ENCODE measurements at regions not wholly inside any gene's neighbourhood (a gene's known extent, or its start where the extent isn't known, plus 50 kb on each side); places are given as distances from the start of the nearest gene placed in this dataset.

DNA sequence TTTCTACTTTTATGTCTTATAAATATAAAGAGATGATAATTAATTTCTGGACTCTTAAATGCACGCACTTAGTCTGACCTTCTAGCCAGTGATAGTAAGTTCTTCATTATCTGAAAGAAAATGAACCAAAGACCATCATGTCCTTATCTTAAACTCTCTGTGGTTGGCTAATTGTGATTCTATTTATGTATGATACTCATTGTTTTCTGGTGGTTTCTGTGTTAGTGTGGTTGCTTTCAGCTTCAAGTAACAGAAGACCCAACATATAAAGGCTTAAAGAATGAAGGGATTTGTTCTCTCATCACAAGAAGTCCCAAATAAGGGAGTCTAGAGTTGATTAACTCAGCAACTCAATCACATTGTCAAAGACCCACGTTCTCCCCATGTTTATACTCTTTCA lies 225.2 kb upstream of the TANK start:
- TF ChIP-seq, protein P1, sequence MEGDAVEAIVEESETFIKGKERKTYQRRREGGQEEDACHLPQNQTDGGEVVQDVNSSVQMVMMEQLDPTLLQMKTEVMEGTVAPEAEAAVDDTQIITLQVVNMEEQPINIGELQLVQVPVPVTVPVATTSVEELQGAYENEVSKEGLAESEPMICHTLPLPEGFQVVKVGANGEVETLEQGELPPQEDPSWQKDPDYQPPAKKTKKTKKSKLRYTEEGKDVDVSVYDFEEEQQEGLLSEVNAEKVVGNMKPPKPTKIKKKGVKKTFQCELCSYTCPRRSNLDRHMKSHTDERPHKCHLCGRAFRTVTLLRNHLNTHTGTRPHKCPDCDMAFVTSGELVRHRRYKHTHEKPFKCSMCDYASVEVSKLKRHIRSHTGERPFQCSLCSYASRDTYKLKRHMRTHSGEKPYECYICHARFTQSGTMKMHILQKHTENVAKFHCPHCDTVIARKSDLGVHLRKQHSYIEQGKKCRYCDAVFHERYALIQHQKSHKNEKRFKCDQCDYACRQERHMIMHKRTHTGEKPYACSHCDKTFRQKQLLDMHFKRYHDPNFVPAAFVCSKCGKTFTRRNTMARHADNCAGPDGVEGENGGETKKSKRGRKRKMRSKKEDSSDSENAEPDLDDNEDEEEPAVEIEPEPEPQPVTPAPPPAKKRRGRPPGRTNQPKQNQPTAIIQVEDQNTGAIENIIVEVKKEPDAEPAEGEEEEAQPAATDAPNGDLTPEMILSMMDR (IDR thresholded peaks at IDR 0.05) = no peak
- Histone ChIP-seq H3K27ac (no peak overlapping the region), H3K4me3 (no peak overlapping the region)
- DNase-seq (ENCODE audit: low spot score) = no peak

DNA sequence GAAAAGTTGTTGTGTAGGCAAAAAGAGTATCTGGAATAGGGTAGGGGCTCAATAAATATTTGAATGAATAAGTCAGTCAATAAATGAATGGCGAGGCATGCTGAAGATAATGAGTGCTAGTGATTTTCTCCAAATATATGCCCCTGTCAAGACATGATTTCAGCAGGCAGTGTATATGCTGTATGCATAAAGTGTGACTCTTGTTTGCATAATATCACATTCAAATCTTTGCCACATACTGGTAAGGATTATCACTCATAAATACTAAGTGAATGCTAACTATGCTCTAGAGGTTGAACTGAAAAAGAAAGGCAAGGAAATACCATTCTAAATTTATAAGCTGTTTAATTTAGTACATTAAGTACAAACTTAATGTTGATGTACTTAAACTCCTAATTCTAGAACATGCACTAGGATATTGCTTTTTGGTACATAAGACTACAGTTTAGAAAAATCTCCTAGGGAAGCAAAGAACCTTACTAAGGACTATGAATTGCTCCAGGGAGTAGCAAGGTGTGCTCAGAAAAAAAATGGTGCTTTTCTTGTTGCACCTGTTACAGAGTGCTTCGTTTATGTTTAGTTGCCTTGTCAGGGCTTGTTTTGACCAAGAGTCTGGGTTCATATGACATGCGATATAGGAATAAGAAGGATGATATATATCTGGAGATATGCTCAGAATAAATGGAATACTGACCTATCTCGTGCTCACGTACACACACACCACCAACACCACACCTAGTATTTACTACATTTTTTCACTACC lies 224.0 kb upstream of the TANK start:
- TF ChIP-seq, protein P1 (IDR thresholded peaks at IDR 0.05) = no peak
- Histone ChIP-seq H3K4me3 (no peak overlapping the region), H3K27ac (no peak overlapping the region)
- no peak for DNase-seq (ENCODE audit: low spot score)

DNA sequence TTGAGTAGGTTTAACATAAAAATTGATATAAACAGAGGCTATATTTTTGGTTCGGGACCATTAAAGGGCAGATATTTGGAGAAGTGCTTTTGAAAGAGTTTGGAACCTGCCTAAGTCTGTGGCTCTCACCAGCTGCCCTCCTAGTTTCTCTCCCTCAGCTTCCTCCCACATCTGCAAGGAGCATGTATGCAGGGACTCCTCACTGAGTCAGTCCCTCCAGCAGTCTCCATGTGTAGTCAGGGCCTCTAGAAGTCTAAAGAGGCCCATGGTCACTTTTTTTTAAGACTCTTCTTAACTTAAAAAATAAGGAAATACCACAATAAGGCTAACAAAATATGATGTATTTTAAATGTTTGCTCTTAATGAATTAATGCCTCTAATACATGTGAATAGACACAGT lies 220.0 kb upstream of the TANK start:
- TF ChIP-seq, protein P1 (IDR thresholded peaks at IDR 0.05) = no peak
- no peak overlapping the region for H3K27ac ChIP-seq
- DNase-seq (ENCODE audit: low spot score) = no peak
- H3K4me3 ChIP-seq = no peak overlapping the region

DNA sequence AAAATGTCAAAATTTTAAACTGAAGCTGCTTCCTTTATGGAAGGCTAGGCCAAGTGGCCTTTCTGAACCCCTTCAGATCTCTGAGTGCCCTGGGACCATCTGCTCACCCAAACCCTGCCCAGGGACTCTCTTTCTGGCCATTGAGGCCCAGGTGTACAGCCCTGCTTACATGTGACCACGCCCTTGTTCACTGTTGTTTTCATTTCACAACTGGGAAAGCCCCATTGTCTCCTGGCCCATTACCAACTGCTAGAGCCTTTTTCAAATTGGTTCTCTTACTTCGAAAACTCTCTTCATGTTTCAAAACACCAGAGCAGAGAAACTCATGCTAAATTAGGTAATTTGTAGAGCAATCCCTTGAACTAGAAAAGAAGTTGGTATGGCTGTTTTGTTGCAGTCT lies 219.5 kb upstream of the TANK start:
- Histone ChIP-seq H3K4me3 (no peak overlapping the region), H3K27ac (no peak overlapping the region)
- TF ChIP-seq, protein P1 (IDR thresholded peaks at IDR 0.05) = no peak
- DNase-seq (ENCODE audit: low spot score) = no peak

DNA sequence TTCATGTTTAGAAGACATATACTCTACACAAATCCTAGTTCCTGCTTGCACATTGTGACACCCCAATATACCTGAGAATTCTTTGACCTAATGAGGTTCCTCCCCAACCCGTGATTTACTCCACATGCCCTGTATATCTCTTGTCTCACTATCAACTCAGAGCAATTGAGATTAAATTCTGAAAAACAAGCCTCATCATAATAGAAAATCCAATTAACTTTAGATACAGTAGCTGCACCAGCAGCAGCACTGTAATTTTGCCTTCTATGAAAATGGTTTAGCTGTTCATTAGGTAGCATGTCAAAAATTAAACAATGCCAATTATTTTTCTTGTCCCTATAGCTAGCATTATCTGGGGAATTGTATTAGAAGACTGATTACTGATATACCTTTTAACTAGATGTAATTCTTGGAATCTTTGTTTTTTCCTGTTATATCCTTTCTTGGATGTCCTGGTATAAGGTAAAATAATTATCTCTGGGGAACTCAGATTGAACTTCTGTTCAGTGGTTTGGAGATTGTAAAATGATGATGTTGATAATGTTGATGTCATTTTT lies 218.9 kb upstream of the TANK start:
- TF ChIP-seq, protein P1 (IDR thresholded peaks at IDR 0.05) = no peak
- DNase-seq (ENCODE audit: low spot score) = no peak
- Histone ChIP-seq H3K4me3 (no peak overlapping the region), H3K27ac (no peak overlapping the region)

DNA sequence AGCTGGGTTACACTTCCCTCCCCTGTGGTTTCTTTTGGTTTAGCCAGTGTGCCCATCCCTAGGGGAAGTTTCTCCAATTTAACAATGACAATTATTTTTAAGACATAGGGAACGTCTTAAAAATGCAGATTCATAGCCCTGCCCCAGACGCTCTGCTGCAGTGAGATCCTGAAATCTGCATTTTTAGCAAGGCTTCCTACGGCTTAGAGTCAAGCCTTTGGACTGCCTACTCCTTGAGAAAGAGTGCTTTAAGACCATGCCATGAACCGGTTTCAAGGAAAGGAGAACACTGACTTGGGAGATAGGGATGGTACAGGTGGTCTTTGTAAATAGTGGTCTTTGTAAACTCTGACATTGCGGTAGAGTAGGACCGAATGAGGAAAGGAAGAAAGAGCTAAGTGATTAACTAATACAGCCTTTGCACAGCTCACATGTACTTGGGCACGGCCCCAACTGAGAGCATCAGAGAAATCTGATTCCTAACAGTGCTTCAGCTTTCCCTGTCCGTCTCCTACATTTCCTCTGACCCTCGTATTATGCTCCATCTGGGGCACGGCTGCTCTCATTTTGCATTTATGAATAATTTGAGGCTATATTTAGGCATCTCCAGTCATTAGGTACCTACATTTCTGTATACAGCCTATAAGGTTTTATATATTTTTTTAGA lies 217.6 kb upstream of the TANK start:
- no peak for DNase-seq (ENCODE audit: low spot score)
- TF ChIP-seq, protein P1 (IDR thresholded peaks at IDR 0.05) = no peak
- Histone ChIP-seq H3K4me3 (no peak overlapping the region), H3K27ac (no peak overlapping the region)

Measured in coronary artery (tissue), 2 donors.